HFFc6 (cell line): ENCODE measurements at regions not wholly inside any gene's neighbourhood (a gene's known extent, or its start where the extent isn't known, plus 50 kb on each side); places are given as distances from the start of the nearest gene placed in this dataset.

Experiments used
- DNase-seq: peaks from one replicate; pipeline ENCODE4 v3.0.0-alpha.2; 2018
- H3K27ac Mint-ChIP-seq: 2 replicates; pipeline ENCODE4 v1.8.0; 2020; ENCODE audit warnings: mild to moderate bottlenecking, mixed read lengths
- H3K27me3 Mint-ChIP-seq: 2 replicates; pipeline ENCODE4 v1.8.0; 2021; ENCODE audit warnings: mild to moderate bottlenecking, moderate library complexity, mixed read lengths; ENCODE audit not compliant: insufficient read depth
- H3K36me3 Mint-ChIP-seq: 2 replicates; pipeline ENCODE4 v1.8.0; 2021; ENCODE audit warnings: low read depth, mixed read lengths
- H3K4me1 Mint-ChIP-seq: 2 replicates; pipeline ENCODE4 v1.8.0; 2020; ENCODE audit warnings: low read depth, mixed read lengths
- H3K4me3 Mint-ChIP-seq: 2 replicates; pipeline ENCODE4 v1.8.0; 2020; ENCODE audit warnings: mild to moderate bottlenecking, moderate library complexity, mixed read lengths
- H3K9me3 Mint-ChIP-seq: 2 replicates; pipeline ENCODE4 v1.8.0; 2020; ENCODE audit warnings: mild to moderate bottlenecking, mixed read lengths
- CTCF ChIP-seq: fragments of 200-600 bp; sonication (generic); IDR thresholded peaks from 2 replicates; pipeline ENCODE4 v1.5.0; 2021; ENCODE audit warnings: antibody characterized with exemption, mild to moderate bottlenecking

- DNase-seq, result no peak
Observed at GRCh38 chr9:126146254-126147145, 180.1 kb upstream of the MVB12B start.

GRCh38 chr9:126147186-126147935 is 179.3 kb upstream of the MVB12B start:
- H3K4me3 Mint-ChIP-seq, result no peak overlapping the region
- no peak for DNase-seq
- H3K9me3 Mint-ChIP-seq, result no peaks in the 10 kb centered on the region
- TF ChIP-seq CTCF, result no peak
- peaks cover 30% of the 10 kb centered on the region for H3K27me3 Mint-ChIP-seq
- no peaks in the 10 kb centered on the region for H3K36me3 Mint-ChIP-seq
- no peak overlapping the region for H3K27ac Mint-ChIP-seq
- no peaks in the 10 kb centered on the region for H3K4me1 Mint-ChIP-seq

More at GRCh38 chr9:126146254-126147145, 180.1 kb upstream of the MVB12B start:
- Mint-ChIP-seq H3K27me3 (peaks cover 29% of the 10 kb centered on the region), H3K27ac (no peak overlapping the region), H3K36me3 (no peaks in the 10 kb centered on the region), H3K9me3 (no peaks in the 10 kb centered on the region), H3K4me1 (no peaks in the 10 kb centered on the region), H3K4me3 (no peak overlapping the region)
- TF ChIP-seq CTCF, result peak; percentile 62

GRCh38 chr9:126147936-126148870 is 178.4 kb upstream of the MVB12B start:
- H3K9me3 Mint-ChIP-seq, result no peaks in the 10 kb centered on the region
- H3K27me3 Mint-ChIP-seq, result peaks cover 33% of the 10 kb centered on the region
- TF ChIP-seq CTCF, result no peak
- no peak for DNase-seq
- no peak overlapping the region for H3K27ac Mint-ChIP-seq
- H3K4me3 Mint-ChIP-seq, result no peak overlapping the region
- no peaks in the 10 kb centered on the region for H3K36me3 Mint-ChIP-seq
- no peaks in the 10 kb centered on the region for H3K4me1 Mint-ChIP-seq

- DNase-seq, result no peak
- H3K4me3 Mint-ChIP-seq, result no peak overlapping the region
- H3K36me3 Mint-ChIP-seq, result no peaks in the 10 kb centered on the region
- no peaks in the 10 kb centered on the region for H3K9me3 Mint-ChIP-seq
- no peak for TF ChIP-seq CTCF
- H3K4me1 Mint-ChIP-seq, result no peaks in the 10 kb centered on the region
- H3K27me3 Mint-ChIP-seq, result peaks cover 33% of the 10 kb centered on the region
- H3K27ac Mint-ChIP-seq, result no peak overlapping the region
Observed at GRCh38 chr9:126148994-126149393, 177.6 kb upstream of the MVB12B start.

- H3K4me1 Mint-ChIP-seq, result no peaks in the 10 kb centered on the region
- peaks cover 33% of the 10 kb centered on the region for H3K27me3 Mint-ChIP-seq
- no peaks in the 10 kb centered on the region for H3K36me3 Mint-ChIP-seq
- no peak for DNase-seq
- H3K4me3 Mint-ChIP-seq, result no peak overlapping the region
- H3K9me3 Mint-ChIP-seq, result no peaks in the 10 kb centered on the region
- no peak overlapping the region for H3K27ac Mint-ChIP-seq
- no peak for TF ChIP-seq CTCF
Observed at GRCh38 chr9:126149661-126150060, 177.0 kb upstream of the MVB12B start.
